ENCODE measurements at regions not wholly inside any gene's neighbourhood (a gene's known extent, or its start where the extent isn't known, plus 50 kb on each side); places are given as distances from the start of the nearest gene placed in this dataset.

DNA sequence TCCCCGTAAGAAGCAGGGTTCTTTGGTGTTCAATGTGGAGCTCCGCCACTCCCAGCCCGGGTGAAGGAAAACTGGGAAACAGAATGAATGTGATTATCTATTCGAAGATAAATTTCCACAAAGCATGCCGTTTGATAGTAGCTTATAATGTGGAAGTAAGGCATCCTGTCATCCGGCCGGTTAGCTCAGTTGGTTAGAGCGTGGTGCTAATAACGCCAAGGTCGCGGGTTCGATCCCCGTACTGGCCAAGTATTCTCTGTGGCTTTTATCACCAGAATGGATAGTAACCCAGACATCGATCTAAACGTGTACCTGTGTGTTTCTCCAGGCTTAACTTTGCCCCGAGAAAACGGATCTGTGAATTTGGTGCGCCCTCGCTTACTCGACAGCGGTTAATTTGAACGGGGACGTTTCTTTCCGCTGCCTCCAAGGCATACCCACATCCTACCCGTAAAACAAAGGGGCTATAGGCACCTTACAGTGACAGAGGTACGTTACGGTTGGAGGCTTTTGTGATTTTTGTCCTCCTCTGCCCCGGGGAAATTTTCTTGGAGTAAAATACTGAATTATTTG, 215.2 kb upstream of the ZNF184 start (continued):
- TF ChIP-seq, protein P1, sequence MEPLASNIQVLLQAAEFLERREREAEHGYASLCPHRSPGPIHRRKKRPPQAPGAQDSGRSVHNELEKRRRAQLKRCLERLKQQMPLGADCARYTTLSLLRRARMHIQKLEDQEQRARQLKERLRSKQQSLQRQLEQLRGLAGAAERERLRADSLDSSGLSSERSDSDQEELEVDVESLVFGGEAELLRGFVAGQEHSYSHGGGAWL (CRISPR knock-in tag; IDR thresholded peaks at IDR 0.05): no peak
- TF ChIP-seq ZNF136 (CRISPR knock-in tag; IDR thresholded peaks at IDR 0.05; ENCODE audit: low read depth) (no peak), ZBTB38 (CRISPR knock-in tag; IDR thresholded peaks at IDR 0.05) (peak; percentile 38; the same call in 1 of the 2 replicates), GATAD1 (CRISPR knock-in tag; IDR thresholded peaks at IDR 0.05) (peak; percentile 70; the same call in 1 of the 2 replicates), ETV6 (CRISPR knock-in tag; conservative IDR thresholded peaks at IDR 0.05) (peak; percentile 59; the same call in 1 of the 2 replicates), NCOR1 (IDR thresholded peaks at IDR 0.05; ENCODE audit: borderline replicate concordance, low read length) (peak; percentile 58; the same call in 1 of the 2 replicates), GABPB1 (CRISPR knock-in tag; IDR thresholded peaks at IDR 0.05) (peak; percentile 39; the same call in 1 of the 2 replicates), SMAD1 (CRISPR knock-in tag; IDR thresholded peaks at IDR 0.05; ENCODE audit: borderline replicate concordance, low read depth) (no peak), KDM5A (IDR thresholded peaks at IDR 0.05; ENCODE audit: borderline replicate concordance, low read length) (peak; percentile 29; the same call in 1 of the 2 replicates), ARNT (IDR thresholded peaks at IDR 0.05) (no peak), FOXA3 (CRISPR knock-in tag; IDR thresholded peaks at IDR 0.05) (peak; percentile 70), FOXM1 (CRISPR knock-in tag; IDR thresholded peaks at IDR 0.05) (no peak), ZNF615 (CRISPR knock-in tag; IDR thresholded peaks at IDR 0.05; ENCODE audit: borderline replicate concordance) (peak; percentile 76; the same call in 1 of the 2 replicates), HDAC6 (IDR thresholded peaks at IDR 0.05; ENCODE audit: low read depth, low read length) (no peak)
- TF ChIP-seq, protein P2, sequence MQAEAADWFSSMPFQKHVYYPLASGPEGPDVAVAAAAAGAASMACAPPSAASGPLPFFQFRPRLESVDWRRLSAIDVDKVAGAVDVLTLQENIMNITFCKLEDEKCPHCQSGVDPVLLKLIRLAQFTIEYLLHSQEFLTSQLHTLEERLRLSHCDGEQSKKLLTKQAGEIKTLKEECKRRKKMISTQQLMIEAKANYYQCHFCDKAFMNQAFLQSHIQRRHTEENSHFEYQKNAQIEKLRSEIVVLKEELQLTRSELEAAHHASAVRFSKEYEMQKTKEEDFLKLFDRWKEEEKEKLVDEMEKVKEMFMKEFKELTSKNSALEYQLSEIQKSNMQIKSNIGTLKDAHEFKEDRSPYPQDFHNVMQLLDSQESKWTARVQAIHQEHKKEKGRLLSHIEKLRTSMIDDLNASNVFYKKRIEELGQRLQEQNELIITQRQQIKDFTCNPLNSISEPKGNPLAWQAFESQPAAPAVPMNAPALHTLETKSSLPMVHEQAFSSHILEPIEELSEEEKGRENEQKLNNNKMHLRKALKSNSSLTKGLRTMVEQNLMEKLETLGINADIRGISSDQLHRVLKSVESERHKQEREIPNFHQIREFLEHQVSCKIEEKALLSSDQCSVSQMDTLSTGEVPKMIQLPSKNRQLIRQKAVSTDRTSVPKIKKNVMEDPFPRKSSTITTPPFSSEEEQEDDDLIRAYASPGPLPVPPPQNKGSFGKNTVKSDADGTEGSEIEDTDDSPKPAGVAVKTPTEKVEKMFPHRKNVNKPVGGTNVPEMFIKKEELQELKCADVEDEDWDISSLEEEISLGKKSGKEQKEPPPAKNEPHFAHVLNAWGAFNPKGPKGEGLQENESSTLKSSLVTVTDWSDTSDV (CRISPR knock-in tag; IDR thresholded peaks at IDR 0.05): no peak
- TF ChIP-seq, protein P3, sequence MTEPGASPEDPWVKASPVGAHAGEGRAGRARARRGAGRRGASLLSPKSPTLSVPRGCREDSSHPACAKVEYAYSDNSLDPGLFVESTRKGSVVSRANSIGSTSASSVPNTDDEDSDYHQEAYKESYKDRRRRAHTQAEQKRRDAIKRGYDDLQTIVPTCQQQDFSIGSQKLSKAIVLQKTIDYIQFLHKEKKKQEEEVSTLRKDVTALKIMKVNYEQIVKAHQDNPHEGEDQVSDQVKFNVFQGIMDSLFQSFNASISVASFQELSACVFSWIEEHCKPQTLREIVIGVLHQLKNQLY (CRISPR knock-in tag; IDR thresholded peaks at IDR 0.05): no peak
- TF ChIP-seq, protein P4, sequence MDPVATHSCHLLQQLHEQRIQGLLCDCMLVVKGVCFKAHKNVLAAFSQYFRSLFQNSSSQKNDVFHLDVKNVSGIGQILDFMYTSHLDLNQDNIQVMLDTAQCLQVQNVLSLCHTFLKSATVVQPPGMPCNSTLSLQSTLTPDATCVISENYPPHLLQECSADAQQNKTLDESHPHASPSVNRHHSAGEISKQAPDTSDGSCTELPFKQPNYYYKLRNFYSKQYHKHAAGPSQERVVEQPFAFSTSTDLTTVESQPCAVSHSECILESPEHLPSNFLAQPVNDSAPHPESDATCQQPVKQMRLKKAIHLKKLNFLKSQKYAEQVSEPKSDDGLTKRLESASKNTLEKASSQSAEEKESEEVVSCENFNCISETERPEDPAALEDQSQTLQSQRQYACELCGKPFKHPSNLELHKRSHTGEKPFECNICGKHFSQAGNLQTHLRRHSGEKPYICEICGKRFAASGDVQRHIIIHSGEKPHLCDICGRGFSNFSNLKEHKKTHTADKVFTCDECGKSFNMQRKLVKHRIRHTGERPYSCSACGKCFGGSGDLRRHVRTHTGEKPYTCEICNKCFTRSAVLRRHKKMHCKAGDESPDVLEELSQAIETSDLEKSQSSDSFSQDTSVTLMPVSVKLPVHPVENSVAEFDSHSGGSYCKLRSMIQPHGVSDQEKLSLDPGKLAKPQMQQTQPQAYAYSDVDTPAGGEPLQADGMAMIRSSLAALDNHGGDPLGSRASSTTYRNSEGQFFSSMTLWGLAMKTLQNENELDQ (CRISPR knock-in tag; IDR thresholded peaks at IDR 0.05; ENCODE audit: borderline replicate concordance): no peak
- TF ChIP-seq, protein P5, sequence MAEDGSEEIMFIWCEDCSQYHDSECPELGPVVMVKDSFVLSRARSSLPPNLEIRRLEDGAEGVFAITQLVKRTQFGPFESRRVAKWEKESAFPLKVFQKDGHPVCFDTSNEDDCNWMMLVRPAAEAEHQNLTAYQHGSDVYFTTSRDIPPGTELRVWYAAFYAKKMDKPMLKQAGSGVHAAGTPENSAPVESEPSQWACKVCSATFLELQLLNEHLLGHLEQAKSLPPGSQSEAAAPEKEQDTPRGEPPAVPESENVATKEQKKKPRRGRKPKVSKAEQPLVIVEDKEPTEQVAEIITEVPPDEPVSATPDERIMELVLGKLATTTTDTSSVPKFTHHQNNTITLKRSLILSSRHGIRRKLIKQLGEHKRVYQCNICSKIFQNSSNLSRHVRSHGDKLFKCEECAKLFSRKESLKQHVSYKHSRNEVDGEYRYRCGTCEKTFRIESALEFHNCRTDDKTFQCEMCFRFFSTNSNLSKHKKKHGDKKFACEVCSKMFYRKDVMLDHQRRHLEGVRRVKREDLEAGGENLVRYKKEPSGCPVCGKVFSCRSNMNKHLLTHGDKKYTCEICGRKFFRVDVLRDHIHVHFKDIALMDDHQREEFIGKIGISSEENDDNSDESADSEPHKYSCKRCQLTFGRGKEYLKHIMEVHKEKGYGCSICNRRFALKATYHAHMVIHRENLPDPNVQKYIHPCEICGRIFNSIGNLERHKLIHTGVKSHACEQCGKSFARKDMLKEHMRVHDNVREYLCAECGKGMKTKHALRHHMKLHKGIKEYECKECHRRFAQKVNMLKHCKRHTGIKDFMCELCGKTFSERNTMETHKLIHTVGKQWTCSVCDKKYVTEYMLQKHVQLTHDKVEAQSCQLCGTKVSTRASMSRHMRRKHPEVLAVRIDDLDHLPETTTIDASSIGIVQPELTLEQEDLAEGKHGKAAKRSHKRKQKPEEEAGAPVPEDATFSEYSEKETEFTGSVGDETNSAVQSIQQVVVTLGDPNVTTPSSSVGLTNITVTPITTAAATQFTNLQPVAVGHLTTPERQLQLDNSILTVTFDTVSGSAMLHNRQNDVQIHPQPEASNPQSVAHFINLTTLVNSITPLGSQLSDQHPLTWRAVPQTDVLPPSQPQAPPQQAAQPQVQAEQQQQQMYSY (CRISPR knock-in tag; IDR thresholded peaks at IDR 0.05): peak; percentile 50; the same call in 1 of the 2 replicates
- TF ChIP-seq, protein P6, sequence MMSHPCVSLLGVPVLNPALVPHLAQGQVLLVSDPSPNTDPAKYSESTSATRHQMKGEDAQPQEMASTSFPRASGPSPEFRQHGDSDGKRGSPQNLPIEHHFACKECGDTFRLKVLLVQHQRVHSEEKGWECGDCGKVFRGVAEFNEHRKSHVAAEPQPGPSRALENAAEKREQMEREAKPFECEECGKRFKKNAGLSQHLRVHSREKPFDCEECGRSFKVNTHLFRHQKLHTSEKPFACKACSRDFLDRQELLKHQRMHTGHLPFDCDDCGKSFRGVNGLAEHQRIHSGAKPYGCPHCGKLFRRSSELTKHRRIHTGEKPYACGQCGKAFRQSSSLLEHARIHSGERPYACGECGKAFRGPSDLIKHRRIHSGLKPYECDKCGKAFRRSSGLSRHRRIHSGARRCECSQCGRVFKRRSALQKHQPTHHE (CRISPR knock-in tag; IDR thresholded peaks at IDR 0.05; ENCODE audit: borderline replicate concordance): peak; percentile 68

Data from HepG2 (cell line).